Thoracic aorta (tissue), 2 donors: ENCODE measurements at regions not wholly inside any gene's neighbourhood (a gene's known extent, or its start where the extent isn't known, plus 50 kb on each side); places are given as distances from the start of the nearest gene placed in this dataset.

Experiments
- ATAC-seq: fragments of 150-250 bp; one replicate; pipeline ENCODE4 v1.8.0; 2017; ENCODE audit warnings: low read depth; ENCODE audit not compliant: insufficient number of reproducible peaks, low FRiP score
- DNase-seq: peaks from one replicate; pipeline ENCODE4 v3.0.0-alpha.2; 2020; ENCODE audit warnings: low spot score
- H3K27ac ChIP-seq, 2 donors: fragments of 200-600 bp; sonication (generic); 1 replicate in 1 of 2; 2 replicates in 1 of 2; pipeline ENCODE4 v1.5.1; 2016; ENCODE audit warnings: mild to moderate bottlenecking in 2 of 2, moderate library complexity in 2 of 2
- H3K27me3 ChIP-seq: fragments of 200-600 bp; sonication (generic); replicated peaks from 2 replicates; pipeline ENCODE4 v1.6.0; 2016; ENCODE audit warnings: mild to moderate bottlenecking; ENCODE audit not compliant: insufficient read depth
- H3K36me3 ChIP-seq: fragments of 200-600 bp; sonication (generic); one replicate; pipeline ENCODE4 v1.5.1; 2016
- H3K4me1 ChIP-seq, 2 donors: fragments of 200-600 bp; sonication (generic); 1 replicate in 1 of 2; 2 replicates in 1 of 2; pipeline versions ENCODE4 v1.5.1 to v1.6.0; 2016; ENCODE audit warnings: low read depth in 2 of 2, mild to moderate bottlenecking in 1 of 2; ENCODE audit not compliant: control insufficient read depth in 1 of 2
- H3K4me3 ChIP-seq: fragments of 200-600 bp; sonication (generic); 2 replicates; pipeline ENCODE4 v1.5.1; 2016; ENCODE audit warnings: mild to moderate bottlenecking
- H3K9me3 ChIP-seq: fragments of 200-600 bp; sonication (generic); 2 replicates; pipeline ENCODE4 v1.5.1; 2016
- TF ChIP-seq, protein P1 (sequence below): fragments of 200-600 bp; sonication (generic); IDR thresholded peaks from one replicate; pipeline ENCODE4 v1.5.1; 2019; ENCODE audit warnings: antibody characterized with exemption

DNA sequence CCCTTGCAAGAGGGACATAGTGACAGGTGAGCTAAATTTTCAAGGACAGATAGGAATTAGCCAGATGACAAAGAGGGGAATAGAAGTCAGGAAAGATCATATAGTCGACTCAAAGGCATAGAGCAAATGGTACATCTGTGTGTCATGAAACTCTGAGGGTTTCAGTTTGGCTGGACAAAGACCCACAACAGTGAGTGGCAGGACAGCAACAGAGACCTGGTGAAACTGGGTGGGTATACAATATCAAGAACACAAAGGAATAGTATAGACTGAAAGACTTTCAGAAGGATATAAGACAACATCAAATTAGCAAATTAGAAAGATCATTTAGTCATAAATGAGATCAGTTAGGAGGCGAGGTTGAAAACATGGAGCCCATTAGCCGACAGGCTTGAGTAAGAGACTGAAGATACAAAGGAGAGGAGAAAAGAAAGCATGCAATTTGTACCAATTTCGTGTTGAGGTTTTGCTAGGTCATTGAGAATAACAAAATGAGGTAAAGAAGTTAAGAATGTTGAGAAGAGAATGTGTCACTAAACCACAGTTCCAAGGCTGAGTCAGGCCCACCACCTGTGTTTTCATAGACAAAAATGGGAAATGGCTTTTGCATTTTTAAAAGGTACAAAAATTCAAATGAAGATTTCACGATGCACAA, 213.8 kb downstream of the HHIPL2 start:
- no peaks in the 10 kb centered on the region for H3K27me3 ChIP-seq
- no peak for ATAC-seq
- H3K4me3 ChIP-seq, result no peak overlapping the region
- TF ChIP-seq, protein P1, sequence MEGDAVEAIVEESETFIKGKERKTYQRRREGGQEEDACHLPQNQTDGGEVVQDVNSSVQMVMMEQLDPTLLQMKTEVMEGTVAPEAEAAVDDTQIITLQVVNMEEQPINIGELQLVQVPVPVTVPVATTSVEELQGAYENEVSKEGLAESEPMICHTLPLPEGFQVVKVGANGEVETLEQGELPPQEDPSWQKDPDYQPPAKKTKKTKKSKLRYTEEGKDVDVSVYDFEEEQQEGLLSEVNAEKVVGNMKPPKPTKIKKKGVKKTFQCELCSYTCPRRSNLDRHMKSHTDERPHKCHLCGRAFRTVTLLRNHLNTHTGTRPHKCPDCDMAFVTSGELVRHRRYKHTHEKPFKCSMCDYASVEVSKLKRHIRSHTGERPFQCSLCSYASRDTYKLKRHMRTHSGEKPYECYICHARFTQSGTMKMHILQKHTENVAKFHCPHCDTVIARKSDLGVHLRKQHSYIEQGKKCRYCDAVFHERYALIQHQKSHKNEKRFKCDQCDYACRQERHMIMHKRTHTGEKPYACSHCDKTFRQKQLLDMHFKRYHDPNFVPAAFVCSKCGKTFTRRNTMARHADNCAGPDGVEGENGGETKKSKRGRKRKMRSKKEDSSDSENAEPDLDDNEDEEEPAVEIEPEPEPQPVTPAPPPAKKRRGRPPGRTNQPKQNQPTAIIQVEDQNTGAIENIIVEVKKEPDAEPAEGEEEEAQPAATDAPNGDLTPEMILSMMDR, result no peak
- no peak for DNase-seq
- H3K36me3 ChIP-seq, result no peaks in the 10 kb centered on the region
- no peak overlapping the region for H3K27ac ChIP-seq
- no peaks in the 10 kb centered on the region for H3K9me3 ChIP-seq
- no peaks in the 10 kb centered on the region for H3K4me1 ChIP-seq

DNA sequence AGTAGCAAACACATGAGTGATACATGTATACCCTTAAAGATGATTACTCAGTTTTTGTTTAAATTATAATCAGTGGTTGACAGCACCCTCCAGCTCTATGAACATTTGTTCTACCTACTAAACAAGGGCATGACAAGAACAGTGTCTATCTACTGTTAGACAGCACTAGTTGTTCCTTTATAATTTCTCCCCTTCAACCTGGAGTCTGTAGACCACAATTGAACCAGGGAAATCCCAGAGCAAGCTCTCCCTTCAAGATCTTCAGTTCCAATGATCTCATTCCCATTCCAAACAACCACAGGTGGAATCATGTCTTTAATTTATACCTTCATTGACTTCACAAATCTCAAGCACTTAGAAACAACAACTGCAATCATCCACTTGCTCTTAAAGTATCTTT, 216.1 kb downstream of the HHIPL2 start:
- DNase-seq (no peak), ATAC-seq (no peak)
- Histone ChIP-seq H3K9me3 (no peaks in the 10 kb centered on the region), H3K4me3 (no peak overlapping the region), H3K36me3 (no peaks in the 10 kb centered on the region), H3K27me3 (no peaks in the 10 kb centered on the region), H3K4me1 (no peaks in the 10 kb centered on the region), H3K27ac (no peak overlapping the region)
- TF ChIP-seq, protein P1, result no peak

DNA sequence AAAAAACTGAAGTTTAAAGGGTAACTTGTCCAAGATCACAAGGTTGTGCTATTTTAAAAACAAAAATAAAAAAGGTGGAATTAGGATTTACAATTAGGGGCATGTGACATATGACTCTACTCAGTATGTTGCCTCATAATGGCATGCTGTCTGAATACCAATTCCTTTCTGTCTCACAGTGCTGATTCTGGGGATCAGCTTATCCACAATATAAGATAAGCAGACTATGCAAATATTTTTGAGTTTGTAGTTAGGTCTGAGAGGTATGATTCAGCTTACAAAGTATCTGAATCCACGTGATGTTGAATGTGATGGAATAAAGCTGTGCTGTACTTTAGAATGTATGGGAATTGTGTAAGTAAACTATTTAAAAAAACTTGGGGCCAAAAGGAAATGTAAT, 216.6 kb downstream of the HHIPL2 start:
- Histone ChIP-seq H3K27me3 (no peaks in the 10 kb centered on the region), H3K4me1 (no peaks in the 10 kb centered on the region), H3K4me3 (no peak overlapping the region), H3K9me3 (no peaks in the 10 kb centered on the region), H3K36me3 (no peaks in the 10 kb centered on the region), H3K27ac (no peak overlapping the region)
- ATAC-seq (no peak), DNase-seq (no peak)
- TF ChIP-seq, protein P1, result no peak

DNA sequence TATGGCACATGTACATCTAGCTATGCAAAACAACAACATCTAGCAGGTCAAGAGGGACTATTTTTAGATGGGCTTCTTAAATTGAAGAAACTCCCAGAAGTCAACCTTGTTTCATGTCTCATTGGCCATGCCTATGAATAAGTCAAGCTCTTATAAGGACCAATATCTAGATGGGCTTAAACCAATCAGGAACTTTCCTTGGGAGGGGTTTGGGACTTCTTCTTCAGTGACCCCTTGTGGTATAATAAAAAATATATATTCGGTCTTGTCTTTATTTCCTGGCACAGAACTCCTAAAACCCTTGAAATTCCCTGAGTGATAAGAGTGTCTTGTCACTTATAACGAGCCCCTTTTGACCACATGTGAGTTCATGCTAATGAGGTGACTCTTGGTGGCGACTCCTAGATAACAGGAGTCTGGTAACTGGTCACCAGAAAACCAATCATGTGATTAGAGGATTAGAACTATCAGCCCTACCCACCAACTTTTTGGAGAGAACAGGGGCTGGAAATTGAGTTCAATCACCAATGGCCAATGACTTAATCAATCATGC, 218.3 kb downstream of the HHIPL2 start:
- ATAC-seq (no peak), DNase-seq (no peak)
- no peaks in the 10 kb centered on the region for H3K36me3 ChIP-seq
- H3K9me3 ChIP-seq, result no peaks in the 10 kb centered on the region
- H3K4me3 ChIP-seq, result no peak overlapping the region
- H3K27me3 ChIP-seq, result no peaks in the 10 kb centered on the region
- H3K27ac ChIP-seq, result no peak overlapping the region
- TF ChIP-seq, protein P1, result no peak
- H3K4me1 ChIP-seq, result no peaks in the 10 kb centered on the region

DNA sequence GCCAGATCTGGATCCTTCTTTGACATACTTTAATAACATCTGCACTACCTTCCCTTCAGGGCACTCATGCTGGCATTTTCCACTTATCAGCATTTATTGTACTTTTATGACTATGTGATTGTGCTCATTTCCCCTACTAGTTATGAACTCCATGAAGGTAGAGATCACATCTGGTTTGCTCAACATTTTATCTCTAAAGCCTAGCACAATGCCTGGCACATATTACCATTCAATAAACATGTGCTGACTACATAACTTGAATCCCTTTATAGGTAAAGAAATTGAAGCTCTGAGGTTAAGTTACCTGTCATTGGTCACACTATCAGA, 221.2 kb downstream of the HHIPL2 start:
- ATAC-seq, result no peak

More for the DNA sequence above, 221.2 kb downstream of the HHIPL2 start:
- TF ChIP-seq, protein P1, result no peak
- H3K27ac ChIP-seq, result no peak overlapping the region
- no peak overlapping the region for H3K4me3 ChIP-seq
- no peaks in the 10 kb centered on the region for H3K9me3 ChIP-seq
- H3K4me1 ChIP-seq, result no peaks in the 10 kb centered on the region
- H3K27me3 ChIP-seq, result no peaks in the 10 kb centered on the region
- no peak for DNase-seq
- H3K36me3 ChIP-seq, result no peaks in the 10 kb centered on the region
